ENCODE measurements at regions not wholly inside any gene's neighbourhood (a gene's known extent, or its start where the extent isn't known, plus 50 kb on each side); places are given as distances from the start of the nearest gene placed in this dataset.

- TF ChIP-seq POLR2AphosphoS5 (IDR thresholded peaks at IDR 0.05; ENCODE audit: low read depth, low read length) (no peak), POLR2A (IDR thresholded peaks at IDR 0.05; ENCODE audit: low read depth, low read length) (no peak)
These were observed 1262.4 kb upstream of the SEL1L start for GRCh38 chr14:82796086-82796485.
